ENCODE measurements at regions not wholly inside any gene's neighbourhood (a gene's known extent, or its start where the extent isn't known, plus 50 kb on each side); places are given as distances from the start of the nearest gene placed in this dataset.

GRCh38 chr9:129347316-129348120, 169.5 kb upstream of the IER5L start:
- Histone ChIP-seq H3K36me3 (no peaks in the 10 kb centered on the region), H3K27me3 (no peaks in the 10 kb centered on the region), H3K27ac (no peak overlapping the region), H3K4me3 (no peak overlapping the region), H3K4me1 (peaks cover 0 to 11% (median under 1%) of the 10 kb centered on the region in 4 donors), H3K9me3 (no peaks in the 10 kb centered on the region)
- 56% methylated on average over 10 of the region's 21 CpGs for WGBS (ENCODE audit: insufficient coverage, low coverage, low lambda C conversion rate, missing lambda C conversion rate)
- no peak for ATAC-seq
- intact Hi-C loops (cut with DNase I) = no loop called here
- no peak for TF ChIP-seq POLR2A (IDR thresholded peaks at IDR 0.05)
- TF ChIP-seq CTCF (IDR thresholded peaks at IDR 0.05) = no peak
- no peak for DNase-seq

- ATAC-seq (no peak), DNase-seq (no peak)
- Histone ChIP-seq H3K36me3 (no peaks in the 10 kb centered on the region), H3K9me3 (no peaks in the 10 kb centered on the region), H3K27ac (peak overlapping the region in 2 of 3 donors; percentile 21 to 83), H3K27me3 (no peaks in the 10 kb centered on the region), H3K4me3 (no peak overlapping the region), H3K4me1 (peaks cover 0 to 5% (median 0%) of the 10 kb centered on the region in 4 donors)
- TF ChIP-seq POLR2A (IDR thresholded peaks at IDR 0.05) = no peak
- no peak for TF ChIP-seq CTCF (IDR thresholded peaks at IDR 0.05)
- WGBS (ENCODE audit: insufficient coverage, low coverage, low lambda C conversion rate, missing lambda C conversion rate) = 98% methylated on average over 5 of the region's 8 CpGs
- intact Hi-C loops (cut with DNase I) = no loop called here
Measured at GRCh38 chr9:129346046-129346445, 168.0 kb upstream of the IER5L start.

- Histone ChIP-seq H3K27me3 (no peaks in the 10 kb centered on the region), H3K36me3 (no peaks in the 10 kb centered on the region), H3K4me1 (peaks cover 0 to 5% (median 0%) of the 10 kb centered on the region in 4 donors), H3K27ac (peak overlapping the region; percentile 21 to 83 (median 49)), H3K9me3 (no peaks in the 10 kb centered on the region), H3K4me3 (no peak overlapping the region)
- ATAC-seq = peak in 2 of 4 donors; percentile 1 to 26
- no peak for DNase-seq
- intact Hi-C loops (cut with DNase I) = no loop called here
- TF ChIP-seq CTCF (IDR thresholded peaks at IDR 0.05) (no peak), POLR2A (IDR thresholded peaks at IDR 0.05) (no peak)
- 63% methylated on average over 11 of the region's 11 CpGs for WGBS (ENCODE audit: insufficient coverage, low coverage, low lambda C conversion rate, missing lambda C conversion rate)
Measured at GRCh38 chr9:129344641-129345495, 166.8 kb upstream of the IER5L start.

GRCh38 chr9:129343424-129344375, 165.6 kb upstream of the IER5L start:
- TF ChIP-seq POLR2A (IDR thresholded peaks at IDR 0.05) (peak; percentile 60), CTCF (IDR thresholded peaks at IDR 0.05) (peak in 2 of 4 donors; percentile 9 to 30)
- intact Hi-C loops (cut with DNase I) = no loop called here
- no peaks in the 10 kb centered on the region for H3K9me3 ChIP-seq
- peak; percentile 83 to 93 (median 88) for ATAC-seq
- DNase-seq = peak; percentile 88 to 89 (median 89)
- H3K27ac ChIP-seq = peak overlapping the region; percentile 31 to 83 (median 49)
- H3K4me1 ChIP-seq = peaks cover 0 to 5% (median 0%) of the 10 kb centered on the region in 4 donors
- H3K4me3 ChIP-seq = no peak overlapping the region
- no peaks in the 10 kb centered on the region for H3K27me3 ChIP-seq
- H3K36me3 ChIP-seq = no peaks in the 10 kb centered on the region
- 53% methylated on average over 16 of the region's 28 CpGs for WGBS (ENCODE audit: insufficient coverage, low coverage, low lambda C conversion rate, missing lambda C conversion rate)
